Muscle of leg (tissue), 3 donors: ENCODE measurements at regions not wholly inside any gene's neighbourhood (a gene's known extent, or its start where the extent isn't known, plus 50 kb on each side); places are given as distances from the start of the nearest gene placed in this dataset.
A peak's percentile ranks its signal among the peaks of the same experiment; 100 is the strongest.

Experiments used
- DNase-seq: peaks from one replicate; pipeline ENCODE4 v3.0.0; 2013
- H3K27ac ChIP-seq: one replicate; pipeline ENCODE4 v1.5.1; 2013; ENCODE audit warnings: mild to moderate bottlenecking, low read length, control low read depth
- H3K27me3 ChIP-seq: one replicate; pipeline ENCODE4 v1.6.1; 2013; ENCODE audit warnings: low read length; ENCODE audit not compliant: control insufficient read depth, insufficient read depth
- H3K36me3 ChIP-seq: one replicate; pipeline ENCODE4 v1.6.1; 2013; ENCODE audit warnings: low read length; ENCODE audit not compliant: control insufficient read depth, insufficient read depth
- H3K4me1 ChIP-seq: one replicate; pipeline ENCODE4 v1.6.1; 2013; ENCODE audit warnings: low read length; ENCODE audit not compliant: control insufficient read depth, insufficient read depth
- H3K4me3 ChIP-seq: one replicate; pipeline ENCODE4 v1.5.1; 2013; ENCODE audit warnings: low read length, control low read depth
- H3K9me3 ChIP-seq: replicated peaks from 2 replicates; pipeline ENCODE4 v1.6.1; 2013; ENCODE audit warnings: low read depth, low read length; ENCODE audit not compliant: control insufficient read depth
- WGBS: methylation state at CpG from one replicate; pipeline ENCODE4 v1.1.5; 2013; ENCODE audit warnings: missing lambda C conversion rate; ENCODE audit not compliant: insufficient coverage; 5-methylcytosine and 5-hydroxymethylcytosine counted together

GRCh38 chr12:84785281-84785680, 127.3 kb downstream of the SLC6A15 start:
- H3K27ac ChIP-seq = no peak overlapping the region
- no peaks in the 10 kb centered on the region for H3K9me3 ChIP-seq
- DNase-seq = no peak
- no peaks in the 10 kb centered on the region for H3K4me1 ChIP-seq
- no peak overlapping the region for H3K4me3 ChIP-seq
- H3K27me3 ChIP-seq = no peaks in the 10 kb centered on the region
- no CpG with 5 or more reads among the region's 1 CpG for WGBS
- no peaks in the 10 kb centered on the region for H3K36me3 ChIP-seq

- H3K27ac ChIP-seq = no peak overlapping the region
- WGBS = 65% methylated on average over 2 of the region's 5 CpGs
- H3K9me3 ChIP-seq = no peaks in the 10 kb centered on the region
- H3K4me1 ChIP-seq = no peaks in the 10 kb centered on the region
- no peak for DNase-seq
- H3K4me3 ChIP-seq = no peak overlapping the region
- H3K36me3 ChIP-seq = no peaks in the 10 kb centered on the region
- no peaks in the 10 kb centered on the region for H3K27me3 ChIP-seq
These were observed 133.4 kb downstream of the SLC6A15 start for GRCh38 chr12:84779169-84779568.

DNA sequence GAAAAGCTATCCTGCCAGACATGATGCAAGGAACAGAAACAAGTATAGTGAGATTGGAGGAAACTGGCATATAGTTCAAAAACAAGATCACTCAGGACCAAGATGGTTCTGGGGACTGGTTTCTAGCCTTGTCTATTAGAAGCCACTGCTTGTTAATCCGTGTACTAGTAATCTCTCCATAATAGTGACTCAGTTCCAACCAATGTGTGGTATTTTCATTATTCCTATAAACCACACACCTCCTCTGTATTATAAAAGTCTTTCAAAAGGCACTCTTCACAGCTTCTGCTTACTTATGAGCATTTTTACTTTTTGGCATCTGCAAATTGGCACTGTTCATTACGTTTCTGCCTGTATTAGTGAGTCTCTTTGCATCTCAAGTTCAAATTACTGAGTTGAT, 140.3 kb downstream of the SLC6A15 start:
- no peaks in the 10 kb centered on the region for H3K36me3 ChIP-seq
- H3K4me3 ChIP-seq = no peak overlapping the region
- 67% methylated on average over 1 of the region's 2 CpGs for WGBS
- no peaks in the 10 kb centered on the region for H3K4me1 ChIP-seq
- no peak overlapping the region for H3K27ac ChIP-seq
- no peaks in the 10 kb centered on the region for H3K27me3 ChIP-seq
- no peaks in the 10 kb centered on the region for H3K9me3 ChIP-seq
- no peak for DNase-seq

DNA sequence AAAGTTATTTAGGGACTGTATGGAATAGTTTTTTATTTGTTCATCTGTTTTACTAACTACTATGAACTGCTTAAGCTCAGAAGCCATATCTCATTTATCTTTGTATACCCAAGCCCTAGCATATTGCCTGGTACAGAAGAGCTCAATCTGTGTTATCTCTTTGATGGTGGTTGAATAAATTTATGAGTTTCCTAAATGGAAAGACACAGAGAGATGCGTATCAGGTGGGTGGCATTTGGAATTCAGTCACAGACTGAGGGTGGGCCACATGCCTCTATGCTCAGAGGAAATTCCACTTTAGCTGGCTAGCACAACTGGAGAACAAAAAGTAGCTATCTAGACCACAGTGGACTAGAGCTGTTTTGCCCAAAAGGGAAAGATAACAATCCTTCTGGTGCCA, 145.5 kb downstream of the SLC6A15 start:
- Histone ChIP-seq H3K36me3 (no peaks in the 10 kb centered on the region), H3K27me3 (no peaks in the 10 kb centered on the region), H3K27ac (no peak overlapping the region), H3K4me1 (no peaks in the 10 kb centered on the region), H3K9me3 (no peaks in the 10 kb centered on the region), H3K4me3 (no peak overlapping the region)
- DNase-seq = no peak
- WGBS = 43% methylated on average over 1 of the region's 1 CpG

DNA sequence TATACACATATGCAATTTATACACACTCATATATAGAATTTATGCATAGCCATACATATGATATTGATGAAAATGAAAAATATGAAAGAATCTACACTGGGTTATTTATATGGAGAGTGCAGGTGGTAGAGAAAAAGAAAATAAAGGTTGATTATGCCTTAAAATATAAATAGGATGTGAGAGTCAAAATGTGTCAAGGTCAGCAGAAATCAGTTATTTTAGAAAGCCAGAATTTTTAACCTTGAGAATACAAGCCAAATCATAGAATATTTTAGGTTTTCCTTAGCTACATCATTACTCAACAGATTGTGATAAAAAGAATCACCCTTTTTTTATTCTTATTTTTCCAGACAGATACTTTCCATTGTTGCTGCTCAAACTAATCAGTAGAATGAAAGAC, 146.2 kb downstream of the SLC6A15 start:
- Histone ChIP-seq H3K27ac (no peak overlapping the region), H3K36me3 (no peaks in the 10 kb centered on the region), H3K9me3 (no peaks in the 10 kb centered on the region), H3K4me3 (no peak overlapping the region), H3K27me3 (no peaks in the 10 kb centered on the region), H3K4me1 (no peaks in the 10 kb centered on the region)
- no peak for DNase-seq

- H3K27ac ChIP-seq = no peak overlapping the region
- H3K4me1 ChIP-seq = no peaks in the 10 kb centered on the region
- DNase-seq = no peak
- WGBS = no CpG with 5 or more reads among the region's 1 CpG
- no peaks in the 10 kb centered on the region for H3K36me3 ChIP-seq
- no peaks in the 10 kb centered on the region for H3K27me3 ChIP-seq
- no peak overlapping the region for H3K4me3 ChIP-seq
- no peaks in the 10 kb centered on the region for H3K9me3 ChIP-seq
These were observed 148.6 kb downstream of the SLC6A15 start for GRCh38 chr12:84764001-84764400.

- no peaks in the 10 kb centered on the region for H3K27me3 ChIP-seq
- H3K4me1 ChIP-seq = no peaks in the 10 kb centered on the region
- H3K36me3 ChIP-seq = no peaks in the 10 kb centered on the region
- no peak overlapping the region for H3K27ac ChIP-seq
- no peak overlapping the region for H3K4me3 ChIP-seq
- no peaks in the 10 kb centered on the region for H3K9me3 ChIP-seq
- WGBS = no CpG with 5 or more reads among the region's 1 CpG
- peak; percentile 6 for DNase-seq
These were observed 149.5 kb downstream of the SLC6A15 start for GRCh38 chr12:84763107-84763506.

DNA sequence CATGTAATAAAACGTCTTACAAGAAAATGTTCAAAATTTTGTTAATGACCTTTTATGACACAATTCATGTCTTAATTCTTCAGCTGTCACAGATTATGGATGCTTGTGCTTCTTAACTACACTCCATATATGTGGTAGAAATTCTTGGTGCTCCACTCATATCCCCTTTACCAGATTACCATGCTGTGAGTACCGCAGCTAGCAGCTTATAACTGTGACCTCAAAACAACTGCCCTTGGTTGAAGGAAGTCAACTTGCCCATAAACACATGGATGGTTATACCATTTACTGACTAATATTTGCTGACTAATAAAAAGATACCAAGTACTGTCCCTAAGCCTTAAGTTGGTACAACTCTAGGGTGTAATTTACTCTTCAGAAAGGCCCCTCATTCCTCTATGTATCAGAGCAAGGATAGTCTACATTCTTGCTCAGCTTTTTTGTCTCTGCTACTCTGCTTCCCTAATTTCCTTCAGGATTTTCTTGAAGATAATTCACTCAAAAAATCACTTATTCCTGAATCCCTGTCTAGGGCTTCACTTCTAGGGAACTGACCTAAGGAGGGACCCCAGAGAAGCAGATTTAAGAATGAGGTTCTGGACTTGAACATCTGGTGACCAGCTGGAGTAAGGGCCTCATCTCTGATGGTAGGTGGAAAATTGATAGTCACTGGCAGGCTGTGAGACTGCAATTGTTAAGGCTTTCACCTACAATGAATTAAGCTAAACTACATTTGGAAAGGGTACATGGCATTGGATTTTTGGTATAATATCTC, 152.3 kb downstream of the SLC6A15 start:
- Histone ChIP-seq H3K9me3 (no peaks in the 10 kb centered on the region), H3K4me3 (no peak overlapping the region), H3K27me3 (no peaks in the 10 kb centered on the region), H3K36me3 (no peaks in the 10 kb centered on the region), H3K4me1 (no peaks in the 10 kb centered on the region), H3K27ac (no peak overlapping the region)
- WGBS = no CpG with 5 or more reads among the region's 2 CpGs
- DNase-seq = no peak

GRCh38 chr12:84757978-84758377, 154.6 kb downstream of the SLC6A15 start:
- Histone ChIP-seq H3K4me1 (no peaks in the 10 kb centered on the region), H3K9me3 (no peaks in the 10 kb centered on the region), H3K4me3 (no peak overlapping the region), H3K27me3 (no peaks in the 10 kb centered on the region), H3K36me3 (no peaks in the 10 kb centered on the region), H3K27ac (no peak overlapping the region)
- WGBS = 63% methylated on average over 1 of the region's 1 CpG
- DNase-seq = no peak

GRCh38 chr12:84756961-84757360, 155.6 kb downstream of the SLC6A15 start:
- H3K27ac ChIP-seq = no peak overlapping the region
- H3K9me3 ChIP-seq = no peaks in the 10 kb centered on the region
- no peaks in the 10 kb centered on the region for H3K27me3 ChIP-seq
- H3K4me3 ChIP-seq = no peak overlapping the region
- peak; percentile 74 for DNase-seq
- no peaks in the 10 kb centered on the region for H3K4me1 ChIP-seq
- H3K36me3 ChIP-seq = no peaks in the 10 kb centered on the region

DNA sequence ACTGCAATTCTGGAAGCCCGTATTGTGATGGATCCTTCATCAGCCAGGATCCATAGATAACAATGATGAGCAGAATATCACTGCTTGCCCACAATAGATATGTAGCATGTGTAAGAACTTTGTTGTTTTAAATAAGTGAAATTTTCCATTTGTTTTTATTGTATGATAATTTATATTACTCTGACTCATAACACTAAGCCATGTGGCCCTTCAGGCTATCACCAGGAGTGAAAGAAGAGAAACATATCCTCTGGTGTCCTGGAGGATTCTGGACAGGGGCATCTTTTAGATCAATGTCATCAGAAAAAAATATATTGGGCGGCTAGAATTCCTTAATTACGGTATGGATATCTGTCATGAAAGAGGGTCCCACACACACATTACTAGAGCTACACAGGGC, 167.5 kb downstream of the SLC6A15 start:
- 100% methylated on average over 1 of the region's 3 CpGs for WGBS
- DNase-seq = no peak
- Histone ChIP-seq H3K27ac (no peak overlapping the region), H3K27me3 (no peaks in the 10 kb centered on the region), H3K9me3 (no peaks in the 10 kb centered on the region), H3K4me3 (no peak overlapping the region), H3K36me3 (no peaks in the 10 kb centered on the region), H3K4me1 (no peaks in the 10 kb centered on the region)
